AG04449 (cell line): ENCODE measurements at regions not wholly inside any gene's neighbourhood (a gene's known extent, or its start where the extent isn't known, plus 50 kb on each side); places are given as distances from the start of the nearest gene placed in this dataset.

ENCODE experiments used
- CTCF ChIA-PET: fragments of 350-600 bp; formaldehyde crosslinking; extraction: SDS; loops from one replicate; lab custom pipeline; 2021; ENCODE audit warnings: antibody characterized with exemption; lab: Yijun Ruan, JAX
- POLR2A ChIA-PET: fragments of 400-600, 350-600 bp; formaldehyde crosslinking; extraction: SDS; loops from one replicate; lab custom pipeline; 2020; ENCODE audit warnings: antibody characterized with exemption, inconsistent platforms; lab: Yijun Ruan, JAX
- DNase-seq: peaks from one replicate; pipeline ENCODE4 v3.0.0-alpha.2; 2010; ENCODE audit warnings: low read depth, low spot score
- H3K4me3 ChIP-seq: 2 replicates; pipeline ENCODE4 v1.5.1; 2011; ENCODE audit warnings: low read depth, mild to moderate bottlenecking, control low read depth, low read length
- CTCF ChIP-seq: IDR thresholded peaks from one replicate; pipeline ENCODE4 v1.5.1; 2011; ENCODE audit warnings: mild to moderate bottlenecking, moderate library complexity, low read length, control low read depth, inconsistent platforms; ENCODE audit not compliant: insufficient read depth; ENCODE audit errors: missing control alignments

- ChIA-PET CTCF (no interaction called here), POLR2A (no interaction called here)
- no peak overlapping the region for H3K4me3 ChIP-seq
- no peak for DNase-seq
- no peak for TF ChIP-seq CTCF
These were observed 622.7 kb downstream of the RAPGEF2 start for GRCh38 chr4:159725571-159725970.

- POLR2A ChIA-PET, result no interaction called here
- TF ChIP-seq CTCF, result no peak
- H3K4me3 ChIP-seq, result no peak overlapping the region
- CTCF ChIA-PET, result no interaction called here
- DNase-seq, result no peak
These were observed 632.7 kb downstream of the RAPGEF2 start for GRCh38 chr4:159735281-159736207.

GRCh38 chr4:159736411-159736810 lies 633.5 kb downstream of the RAPGEF2 start:
- ChIA-PET POLR2A (no interaction called here), CTCF (no interaction called here)
- DNase-seq, result no peak
- H3K4me3 ChIP-seq, result no peak overlapping the region
- no peak for TF ChIP-seq CTCF

- ChIA-PET POLR2A (no interaction called here), CTCF (no interaction called here)
- no peak for TF ChIP-seq CTCF
- H3K4me3 ChIP-seq, result no peak overlapping the region
- no peak for DNase-seq
These were observed 641.1 kb downstream of the RAPGEF2 start for GRCh38 chr4:159743971-159744370.

GRCh38 chr4:159747983-159748382 lies 645.1 kb downstream of the RAPGEF2 start:
- POLR2A ChIA-PET, result no interaction called here
- CTCF ChIA-PET, result no interaction called here
- TF ChIP-seq CTCF, result no peak
- H3K4me3 ChIP-seq, result no peak overlapping the region
- DNase-seq, result no peak

- no peak for TF ChIP-seq CTCF
- ChIA-PET CTCF (no interaction called here), POLR2A (no interaction called here)
- H3K4me3 ChIP-seq, result no peak overlapping the region
- DNase-seq, result no peak
These were observed 646.1 kb downstream of the RAPGEF2 start for GRCh38 chr4:159748834-159749444.
